Panc1 (cell line): ENCODE measurements at regions not wholly inside any gene's neighbourhood (a gene's known extent, or its start where the extent isn't known, plus 50 kb on each side); places are given as distances from the start of the nearest gene placed in this dataset.

Experiments used
- ATAC-seq: fragments of 200-7000 bp; cut with Tn5 transposase; 2 replicates; pipeline ENCODE4 v1.9.1; 2020; ENCODE audit warnings: mild to moderate bottlenecking, moderate library complexity
- BruUV-seq: library from RNA; stranded (reverse); fragments of 400-500 nt; replicated peaks from 2 replicates; lab custom pipeline; 2021; lab: Mats Ljungman, UMichigan
- CTCF ChIA-PET: fragments of 300-600 bp; sonication (Branson Sonifier 250); formaldehyde crosslinking; loops from one replicate; lab custom pipeline; 2022; ENCODE audit warnings: antibody characterized with exemption; lab: Charles Lee
- POLR2A ChIA-PET: fragments of 300-600 bp; sonication (Branson Sonifier 250); formaldehyde crosslinking; loops from one replicate; lab custom pipeline; 2022; ENCODE audit warnings: antibody characterized with exemption; lab: Charles Lee
- DNase-seq: peaks from one replicate; pipeline ENCODE4 v3.0.0-alpha.2; 2010; ENCODE audit warnings: low read depth, low spot score
- H3K27ac ChIP-seq: 2 replicates; pipeline ENCODE4 v1.5.1; 2011; ENCODE audit warnings: mild to moderate bottlenecking, low read length, inconsistent platforms
- H3K27me3 ChIP-seq: fragments of 200-500 bp; sonication (Bioruptor generic); 2 replicates; pipeline ENCODE4 v1.6.0; 2014; ENCODE audit warnings: low read length, inconsistent platforms; ENCODE audit not compliant: control insufficient read depth, insufficient read depth
- H3K36me3 ChIP-seq: fragments of 200-500 bp; sonication (Bioruptor generic); 2 replicates; pipeline ENCODE4 v1.5.1; 2014; ENCODE audit warnings: inconsistent platforms, mild to moderate bottlenecking, low read length, moderate library complexity; ENCODE audit not compliant: control insufficient read depth, insufficient read depth
- H3K4me1 ChIP-seq: 2 replicates; pipeline ENCODE4 v1.5.1; 2011; ENCODE audit warnings: inconsistent platforms, mild to moderate bottlenecking, low read length, moderate library complexity; ENCODE audit not compliant: control insufficient read depth, insufficient read depth
- H3K4me3 ChIP-seq, 2 experiments: 2 replicates each; pipeline ENCODE4 v1.5.1; 2011 to 2012; ENCODE audit warnings: low read depth in 2 of 2, low read length in 2 of 2, mild to moderate bottlenecking in 2 of 2, inconsistent platforms in 1 of 2, moderate library complexity in 1 of 2
- H3K9me3 ChIP-seq: fragments of 200-500 bp; sonication (Bioruptor generic); 2 replicates; pipeline ENCODE4 v1.5.1; 2014; ENCODE audit warnings: low read depth, mild to moderate bottlenecking, inconsistent platforms, low read length, moderate library complexity; ENCODE audit not compliant: control insufficient read depth, insufficient read depth
- CTCF ChIP-seq: fragments of 450-650 bp; IDR thresholded peaks from 2 replicates; pipeline ENCODE4 v1.5.1; 2017; ENCODE audit warnings: mild to moderate bottlenecking
- POLR2AphosphoS5 ChIP-seq: IDR thresholded peaks from 2 replicates; pipeline ENCODE4 v1.6.1; 2012; ENCODE audit warnings: mild to moderate bottlenecking, low read depth, low read length, moderate library complexity
- REST ChIP-seq, 2 experiments: IDR thresholded peaks; 2 replicates each; pipeline ENCODE4 v1.6.1; 2011 to 2012; ENCODE audit warnings: low read depth in 2 of 2, control low read depth in 1 of 2, low read length in 1 of 2, mild to moderate bottlenecking in 1 of 2, moderate library complexity in 1 of 2; ENCODE audit not compliant: insufficient read depth in 1 of 2
- SIN3A ChIP-seq: IDR thresholded peaks from 2 replicates; pipeline ENCODE4 v1.6.1; 2012; ENCODE audit warnings: low read depth, mild to moderate bottlenecking, low read length, moderate library complexity, borderline replicate concordance; ENCODE audit not compliant: insufficient read depth
- TCF7L2 ChIP-seq: IDR thresholded peaks from 2 replicates; pipeline ENCODE4 v1.6.1; 2011; ENCODE audit warnings: mild to moderate bottlenecking, low read depth, low read length, inconsistent platforms
- in situ Hi-C: cut with HindIII; loops from 2 replicates; pipeline ENCODE4 v1.10.0; 2016; ENCODE audit warnings: low sequenced_read_pairs, low pct_unique_long_range_greater_than_20kb
- intact Hi-C: fragments of 100-400 bp; cut with micrococcal nuclease; formaldehyde crosslinking; loops from one replicate; pipeline ENCODE4 v1.10.0; 2022; ENCODE audit not compliant: unreplicated experiment

DNA sequence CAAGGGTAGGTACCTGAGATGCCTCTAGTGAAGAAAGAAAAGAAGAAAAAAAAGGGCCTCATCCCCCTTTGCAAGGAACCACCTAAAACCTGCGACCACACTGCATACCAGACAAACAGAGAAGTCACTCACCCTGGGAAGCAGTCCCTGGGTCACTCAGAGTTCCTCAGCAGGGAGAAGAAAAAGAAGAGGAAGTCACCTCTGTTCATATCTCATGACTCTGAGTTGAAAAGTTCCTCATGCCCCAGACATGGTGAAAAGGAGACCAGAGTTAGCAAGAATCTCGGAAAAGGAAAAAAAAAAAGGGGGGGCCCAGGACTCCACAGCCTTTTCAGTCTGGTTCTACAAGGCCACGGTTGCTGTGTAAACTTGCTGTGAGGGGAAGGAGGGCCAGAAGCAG is 478.4 kb upstream of the NRXN1 start:
- TF ChIP-seq TCF7L2 (no peak), CTCF (no peak), SIN3A (no peak), POLR2AphosphoS5 (no peak), REST (IDR thresholded peaks at IDR 0.05; ENCODE audit: insufficient read depth in 1 of 2, low read depth in 2 of 2, low read length in 1 of 2) (no peak)
- in situ Hi-C loops = no loop called here

GRCh38 chr2:51505533-51505932 is 473.6 kb upstream of the NRXN1 start:
- no peak for ATAC-seq
- Histone ChIP-seq H3K27ac (no peak overlapping the region), H3K27me3 (no peaks in the 10 kb centered on the region), H3K9me3 (no peaks in the 10 kb centered on the region), H3K4me1 (no peaks in the 10 kb centered on the region), H3K4me3 (no peak overlapping the region), H3K36me3 (no peaks in the 10 kb centered on the region)
- no peak for TF ChIP-seq SIN3A
- TF ChIP-seq CTCF = no peak
- no peak for TF ChIP-seq REST (IDR thresholded peaks at IDR 0.05; ENCODE audit: insufficient read depth in 1 of 2, low read depth in 2 of 2, low read length in 1 of 2)
- TF ChIP-seq POLR2AphosphoS5 = no peak
- TF ChIP-seq TCF7L2 = no peak
- POLR2A ChIA-PET = no interaction called here
- intact Hi-C loops (no loop called here), in situ Hi-C loops (no loop called here)
- no TSS peak for BruUV-seq
- CTCF ChIA-PET = no interaction called here
- DNase-seq = no peak

More for the DNA sequence above, 478.4 kb upstream of the NRXN1 start:
- Histone ChIP-seq H3K36me3 (no peaks in the 10 kb centered on the region), H3K4me1 (no peaks in the 10 kb centered on the region), H3K4me3 (no peak overlapping the region), H3K27ac (no peak overlapping the region), H3K27me3 (no peaks in the 10 kb centered on the region), H3K9me3 (no peaks in the 10 kb centered on the region)
- ChIA-PET CTCF (no interaction called here), POLR2A (no interaction called here)
- DNase-seq (no peak), ATAC-seq (no peak)
- intact Hi-C loops = no loop called here
- BruUV-seq = no TSS peak
